CD4-positive, alpha-beta T cell treated with Interferon alpha-2 for 1 hour (primary cell): ENCODE measurements at regions not wholly inside any gene's neighbourhood (a gene's known extent, or its start where the extent isn't known, plus 50 kb on each side); places are given as distances from the start of the nearest gene placed in this dataset.

Experiments
- DNase-seq, 2 donors: peaks; one replicate each; pipeline ENCODE4 v3.0.0-alpha.2; 2020 to 2022

DNA sequence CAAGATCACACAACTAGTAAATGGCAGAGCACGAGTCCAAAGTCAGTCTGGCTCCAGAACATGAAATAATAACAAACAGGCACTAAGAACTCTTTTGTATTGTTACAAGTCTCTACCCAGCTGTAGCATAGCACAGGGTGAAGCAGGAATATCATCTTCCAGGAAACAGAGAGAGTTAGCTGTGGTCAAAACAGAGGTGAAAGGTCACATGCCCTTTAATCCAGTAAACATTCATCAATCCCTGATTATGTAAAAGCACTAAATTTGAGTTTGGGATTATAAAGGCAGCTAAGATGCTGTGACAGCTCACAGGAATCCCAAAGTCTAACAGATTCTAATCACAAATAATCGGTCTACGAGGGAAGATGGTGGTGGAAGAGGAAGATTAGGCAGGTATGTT is 133.0 kb upstream of the ASTN2 start:
- DNase-seq, result no peak

DNA sequence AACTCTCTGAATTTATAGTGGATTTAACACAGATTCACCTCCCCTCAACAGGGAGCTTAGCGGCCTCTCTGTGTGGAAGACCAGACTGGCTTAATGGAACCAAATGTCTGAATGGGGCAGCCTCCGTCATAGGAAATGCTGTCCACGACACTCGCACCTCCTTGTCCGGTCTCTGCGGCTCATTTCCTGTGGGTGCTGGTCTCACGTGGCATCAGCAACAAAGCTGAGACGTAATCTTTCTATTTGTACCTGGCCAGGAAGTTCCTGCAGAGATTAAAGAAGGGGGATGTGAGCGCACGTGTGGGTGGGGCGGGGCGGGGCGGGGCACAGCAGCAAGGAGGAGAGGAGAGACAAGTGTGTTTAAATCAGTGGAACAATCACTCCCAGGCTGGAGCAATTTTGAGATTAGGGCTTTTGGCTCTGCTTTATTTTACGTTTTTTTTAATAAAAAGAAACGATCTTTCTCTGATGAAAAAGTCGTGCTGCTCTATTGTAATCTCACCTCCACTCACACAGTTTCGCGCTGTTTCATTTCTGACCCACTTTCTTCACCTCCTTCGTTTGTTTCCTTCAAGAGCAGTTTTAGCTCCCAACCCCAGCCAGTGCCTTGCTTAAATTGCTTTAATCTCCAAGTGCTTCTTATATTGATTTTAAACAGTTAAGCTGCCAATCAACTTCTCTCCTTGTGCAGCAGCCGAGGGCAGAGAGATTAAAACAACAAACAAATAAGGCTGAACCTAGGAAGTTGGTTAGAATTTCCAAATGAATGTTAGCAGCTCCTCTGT is 132.2 kb upstream of the ASTN2 start:
- peak; percentile 1 to 31 for DNase-seq

DNA sequence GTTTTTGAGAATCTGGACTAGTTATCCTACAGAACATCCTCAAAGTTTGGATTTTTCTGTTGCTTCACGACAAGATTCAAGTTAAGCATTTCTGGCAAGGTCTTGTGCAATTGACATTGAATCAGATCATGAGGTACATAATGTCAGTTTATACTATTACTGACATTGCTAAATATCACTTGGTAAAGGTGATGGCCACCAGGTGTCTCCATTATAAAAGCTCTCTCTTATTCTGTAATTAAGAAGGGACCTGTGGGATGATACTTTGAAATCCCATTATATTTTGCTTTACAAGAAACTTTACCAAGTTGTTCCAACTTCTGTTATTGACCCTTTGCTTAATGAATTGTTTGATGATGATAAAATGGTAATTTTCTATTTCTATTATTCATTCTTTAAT is 131.0 kb upstream of the ASTN2 start:
- DNase-seq, result no peak

DNA sequence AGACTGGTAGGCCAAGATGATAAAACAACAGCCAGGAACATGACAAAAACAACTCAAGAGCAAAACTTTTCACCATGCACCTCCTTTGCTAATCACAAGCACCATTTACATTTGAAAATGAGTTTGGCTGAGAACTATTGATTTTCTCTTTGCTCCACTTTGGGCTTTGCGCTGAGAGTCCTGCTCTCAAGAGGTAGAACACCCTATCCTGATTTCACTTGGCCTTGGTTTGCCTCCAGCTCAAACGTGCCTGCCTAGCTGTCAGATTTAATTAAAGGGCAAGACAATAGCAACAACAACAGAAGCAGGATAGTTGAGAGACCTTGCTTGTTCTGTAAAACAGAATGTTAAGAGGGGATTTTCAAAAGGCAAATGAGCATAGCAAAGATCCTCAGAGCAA is 128.2 kb upstream of the ASTN2 start:
- DNase-seq, result no peak

DNA sequence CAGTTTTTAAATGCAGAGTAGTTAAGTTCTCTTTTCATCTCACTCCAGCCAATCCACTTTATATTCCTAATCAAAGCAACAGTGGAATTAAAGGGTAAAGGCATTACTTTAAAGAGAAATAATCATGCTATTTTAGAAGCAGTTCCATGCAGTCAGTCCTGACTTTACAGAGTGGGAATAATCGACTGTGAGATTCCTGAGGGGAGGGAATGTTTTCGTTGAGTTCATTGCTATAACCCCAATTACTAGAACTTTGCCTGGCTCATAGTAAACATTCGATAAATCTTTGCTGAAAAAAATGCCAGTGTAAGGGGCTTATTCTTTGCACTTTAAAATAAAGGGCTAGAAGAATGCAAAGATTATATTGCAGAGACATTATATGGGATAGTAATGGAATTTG is 127.2 kb upstream of the ASTN2 start:
- DNase-seq, result no peak

DNA sequence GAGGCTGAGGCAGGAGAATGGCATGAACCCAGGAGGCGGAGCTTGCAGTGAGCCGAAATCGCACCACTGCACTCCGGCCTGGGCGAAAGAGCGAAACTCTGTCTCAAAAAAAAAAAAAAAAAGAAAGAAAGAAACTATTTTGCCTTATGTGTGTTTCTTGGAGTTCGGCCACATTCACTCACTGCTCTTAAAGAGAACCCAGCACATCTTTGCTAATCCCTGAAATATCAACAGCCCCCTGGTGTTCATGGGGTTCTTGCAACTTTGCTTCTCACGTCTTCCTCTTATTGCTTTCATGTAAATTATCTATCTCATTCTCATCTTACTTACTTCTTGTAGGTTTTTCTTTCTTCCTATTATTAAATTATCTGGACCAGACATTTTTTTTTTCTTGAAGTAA is 126.3 kb upstream of the ASTN2 start:
- DNase-seq, result no peak

DNA sequence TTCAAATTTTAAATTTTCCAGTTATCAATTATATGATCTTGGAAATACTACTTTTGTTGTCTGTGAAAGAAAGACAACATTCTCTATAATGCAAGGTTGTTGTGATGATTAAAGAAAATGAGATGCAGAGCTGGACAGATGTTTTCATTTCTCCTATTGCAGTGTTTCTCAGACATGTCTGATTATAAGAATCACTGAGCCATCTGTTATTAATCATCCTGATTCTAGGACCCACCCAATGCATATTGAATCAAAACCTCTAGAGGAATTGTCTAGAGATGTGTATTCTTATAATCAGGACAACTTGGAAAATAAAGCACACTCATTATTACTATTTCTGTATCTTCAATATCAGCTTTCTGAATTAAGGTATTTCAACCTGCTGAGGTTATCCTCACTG is 121.1 kb upstream of the ASTN2 start:
- no peak for DNase-seq

DNA sequence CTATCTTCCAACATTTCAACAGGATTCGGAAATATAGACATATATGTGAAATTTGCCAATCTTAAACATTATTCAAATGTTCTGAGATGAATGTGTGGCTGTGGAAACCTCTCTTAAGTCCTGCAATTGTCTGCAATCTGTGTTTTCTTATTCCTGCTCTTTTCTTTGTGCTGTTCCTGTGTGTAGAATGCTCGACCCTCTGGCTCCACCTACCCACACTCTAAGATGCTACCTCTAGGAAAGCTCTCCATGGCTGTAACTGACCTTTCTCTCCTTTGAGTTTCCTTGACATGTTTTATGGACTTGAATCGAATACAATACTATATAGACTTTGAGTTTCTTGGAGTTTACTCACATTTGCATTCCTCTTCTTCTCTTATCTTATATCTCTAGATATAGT is 120.6 kb upstream of the ASTN2 start:
- DNase-seq, result no peak

DNA sequence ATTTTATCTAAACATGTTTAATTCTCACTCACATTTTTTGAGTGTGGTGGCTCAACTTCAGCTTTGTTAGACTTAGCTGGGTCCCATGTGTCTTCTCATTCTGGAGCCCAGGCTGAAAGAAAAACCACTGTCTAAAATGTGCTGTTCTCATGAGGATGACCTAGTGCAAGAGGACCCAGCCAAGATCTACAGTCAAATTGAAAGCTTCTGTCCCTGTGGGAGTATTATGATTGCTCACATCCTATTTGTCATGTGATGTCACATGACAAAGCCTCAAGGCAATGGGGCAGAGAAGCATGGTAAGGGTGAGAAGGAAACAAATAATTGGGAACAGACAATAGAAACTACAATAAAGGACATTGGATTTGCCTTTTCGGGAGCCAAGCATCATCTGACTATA is 113.4 kb upstream of the ASTN2 start:
- no peak for DNase-seq

DNA sequence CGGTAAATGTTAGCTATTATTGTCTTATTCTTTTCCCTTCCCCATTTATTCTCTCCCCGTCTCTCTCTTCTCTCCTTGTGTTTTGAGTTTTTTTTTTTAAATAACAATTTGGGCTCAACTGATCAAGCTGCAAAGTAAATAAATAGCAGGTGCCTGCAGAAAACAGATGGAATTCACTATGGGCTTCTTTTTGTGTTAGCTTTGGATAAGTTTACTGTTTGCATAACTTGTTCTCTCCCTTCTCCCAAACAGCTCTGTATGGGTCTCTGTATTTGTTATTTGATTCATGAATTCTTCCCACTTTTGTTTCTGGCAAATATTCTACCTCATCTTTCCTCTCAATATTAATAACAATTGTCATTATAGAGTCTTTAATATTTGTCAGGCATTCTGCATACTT is 111.8 kb upstream of the ASTN2 start:
- DNase-seq, result no peak

DNA sequence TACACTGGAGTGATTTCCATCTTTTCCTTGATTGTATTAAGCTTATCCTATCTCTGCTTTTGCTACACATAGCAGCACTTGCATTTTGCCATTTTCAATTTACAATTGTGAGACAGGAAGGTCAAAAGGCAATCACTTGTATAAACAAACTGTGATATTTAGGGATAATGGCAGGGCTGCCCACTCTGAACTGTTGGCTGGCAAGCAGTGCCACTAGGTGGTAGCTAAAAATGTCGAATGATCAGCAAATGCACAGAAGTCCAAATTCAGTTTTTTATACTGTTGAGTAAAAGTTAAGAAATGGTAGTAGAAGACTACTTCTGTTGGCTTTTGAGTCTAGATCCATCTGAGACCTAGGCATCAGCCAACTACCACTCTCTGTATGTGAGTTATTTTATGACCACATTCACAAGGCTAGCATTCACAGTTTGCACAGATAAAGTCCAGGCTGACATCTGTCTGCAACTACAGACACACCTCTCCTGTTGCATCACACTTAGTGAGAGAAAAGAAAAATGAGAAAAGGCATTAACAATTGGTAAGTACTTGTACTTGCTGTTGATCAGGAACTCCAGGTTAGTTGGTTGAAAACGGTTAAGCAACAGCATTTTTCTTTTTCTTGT is 108.8 kb upstream of the ASTN2 start:
- DNase-seq, result no peak

DNA sequence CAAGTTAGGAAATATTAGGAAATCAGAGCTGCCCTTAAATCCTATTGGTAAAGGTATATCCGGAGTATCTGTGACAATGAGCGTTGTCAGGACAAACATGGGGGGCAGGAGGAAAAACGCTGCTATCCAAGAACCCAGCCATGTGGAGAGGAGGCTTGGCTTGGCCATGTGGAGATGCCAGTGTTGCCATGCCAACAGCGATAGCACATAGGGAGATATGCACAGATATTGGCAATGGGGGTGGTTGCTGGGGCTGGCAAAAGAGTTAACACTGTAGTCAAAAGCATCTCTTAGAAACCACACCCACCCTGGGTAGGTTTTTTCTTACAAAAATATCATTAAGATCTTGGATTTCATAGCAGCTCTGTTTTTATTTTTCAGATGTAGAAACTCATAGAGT is 106.4 kb upstream of the ASTN2 start:
- no peak for DNase-seq

DNA sequence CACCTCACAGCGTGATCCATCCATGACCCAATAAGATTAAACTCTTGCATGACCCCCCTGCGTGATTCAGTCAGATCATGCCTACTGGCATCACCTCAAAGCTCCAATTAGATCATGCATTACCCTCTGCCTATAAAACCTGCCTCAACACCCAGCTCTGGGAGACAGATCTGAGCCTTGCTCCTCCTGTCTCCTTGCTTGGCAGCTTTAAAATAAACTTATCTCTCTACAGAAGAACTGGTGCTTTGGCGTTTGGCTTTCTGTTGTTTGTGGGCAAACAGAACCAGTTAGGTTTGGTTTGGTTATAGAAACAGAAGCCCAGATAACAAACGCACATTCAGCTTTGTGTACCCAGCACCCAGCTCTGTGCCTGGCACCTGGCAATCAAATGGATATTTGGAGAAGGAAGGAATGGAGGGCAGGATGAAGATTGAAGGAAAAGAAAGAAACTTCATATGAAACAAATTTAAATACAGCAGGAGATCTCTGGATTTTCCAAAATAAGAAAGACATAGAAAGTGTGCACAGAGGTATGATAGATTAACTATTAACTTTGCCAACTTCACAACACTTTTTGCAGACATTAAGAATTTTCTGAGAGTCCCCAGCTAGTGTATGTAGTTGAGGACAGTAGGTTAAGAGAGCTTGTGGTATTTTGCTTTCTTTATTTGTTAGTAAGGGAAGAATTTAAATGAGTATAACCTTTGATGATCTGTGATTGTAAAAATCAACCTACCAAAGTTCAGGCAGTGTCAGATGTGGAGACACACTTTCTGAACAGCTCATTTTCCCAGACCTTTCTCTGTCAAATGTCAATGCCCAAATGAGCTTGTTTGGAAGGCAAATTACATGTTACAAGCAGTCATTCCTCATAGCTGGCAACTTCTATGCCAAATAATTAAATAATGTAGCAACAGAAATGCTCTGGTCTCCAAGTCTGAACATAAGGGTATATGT is 102.1 kb upstream of the ASTN2 start:
- DNase-seq, result no peak

DNA sequence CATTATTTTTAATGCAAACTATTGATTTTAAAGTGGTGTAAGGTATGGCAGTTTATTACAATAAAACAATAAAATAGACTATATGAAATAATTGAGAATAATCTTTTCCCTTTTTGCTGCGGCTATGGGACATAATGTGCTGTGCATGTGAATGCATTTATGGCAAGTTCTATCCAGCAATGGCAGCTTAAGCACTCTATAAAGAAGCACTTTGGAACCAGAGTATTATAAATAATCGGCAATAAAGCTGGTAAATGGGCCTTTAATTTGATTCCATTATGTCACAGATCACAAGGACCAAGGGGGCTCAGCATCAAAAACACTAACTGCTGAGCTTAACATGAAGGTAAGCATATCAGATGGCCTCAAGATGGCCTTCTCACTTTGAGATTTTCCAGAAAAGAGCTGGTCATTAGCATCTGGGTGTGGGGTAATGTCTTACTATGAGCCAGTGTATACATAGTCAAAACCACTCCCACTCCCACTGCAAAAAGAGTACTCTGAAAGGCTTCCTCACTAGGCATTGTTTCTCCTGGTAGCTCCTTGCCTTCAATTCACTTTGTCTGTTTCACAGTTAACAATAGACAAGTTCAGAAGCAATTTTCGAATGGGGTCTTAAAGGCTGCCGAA is 97.1 kb upstream of the ASTN2 start:
- DNase-seq, result no peak

DNA sequence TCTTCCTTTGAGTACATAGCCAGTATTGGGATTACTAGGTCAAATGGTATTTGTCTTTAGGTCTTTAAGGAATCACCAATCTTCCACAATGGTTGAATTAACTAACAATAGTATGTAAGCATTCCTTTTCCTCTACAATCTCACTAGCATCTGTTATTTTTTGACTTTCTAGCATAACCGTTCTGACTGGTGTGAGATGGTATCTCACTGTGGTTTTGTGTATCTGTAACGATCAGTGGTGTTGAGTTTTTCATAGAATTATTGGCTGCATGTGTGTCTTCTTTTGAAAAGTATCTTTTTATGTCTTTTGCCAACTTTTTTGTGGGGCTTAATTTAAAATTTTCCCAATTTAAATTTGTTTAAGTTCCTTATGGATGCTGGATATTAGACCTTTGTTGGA is 81.5 kb upstream of the ASTN2 start:
- DNase-seq, result no peak

DNA sequence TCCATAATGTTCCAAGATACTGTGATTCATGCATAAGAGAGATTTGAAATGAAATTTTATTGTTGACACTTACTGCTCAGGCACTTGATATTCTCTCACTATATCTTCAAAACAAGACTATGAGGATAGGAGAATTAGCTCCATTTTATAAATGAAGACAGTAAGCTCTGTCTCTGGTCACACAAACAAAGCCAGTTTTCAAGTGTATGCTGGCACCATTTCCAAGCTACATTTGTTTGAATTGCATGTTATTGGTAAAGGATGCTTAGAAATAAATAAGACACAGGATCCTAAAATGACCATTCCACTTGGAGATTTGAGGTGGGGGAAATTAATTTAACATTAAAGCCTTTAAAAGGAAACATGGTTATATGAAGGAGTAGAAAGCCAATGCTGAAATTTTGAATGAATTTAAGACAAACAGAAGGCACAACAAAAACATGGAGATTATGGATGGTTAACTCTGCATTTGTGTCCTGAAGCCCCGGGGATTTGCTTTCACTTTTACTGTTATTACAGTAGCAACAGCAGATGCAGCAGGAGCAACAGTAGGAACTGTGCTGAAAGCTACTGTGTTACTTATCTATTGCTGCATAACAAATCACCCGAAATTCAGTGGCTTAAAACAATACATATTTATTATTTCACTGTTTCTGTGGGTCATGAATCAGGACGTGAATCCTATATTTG is 79.7 kb upstream of the ASTN2 start:
- DNase-seq, result no peak

DNA sequence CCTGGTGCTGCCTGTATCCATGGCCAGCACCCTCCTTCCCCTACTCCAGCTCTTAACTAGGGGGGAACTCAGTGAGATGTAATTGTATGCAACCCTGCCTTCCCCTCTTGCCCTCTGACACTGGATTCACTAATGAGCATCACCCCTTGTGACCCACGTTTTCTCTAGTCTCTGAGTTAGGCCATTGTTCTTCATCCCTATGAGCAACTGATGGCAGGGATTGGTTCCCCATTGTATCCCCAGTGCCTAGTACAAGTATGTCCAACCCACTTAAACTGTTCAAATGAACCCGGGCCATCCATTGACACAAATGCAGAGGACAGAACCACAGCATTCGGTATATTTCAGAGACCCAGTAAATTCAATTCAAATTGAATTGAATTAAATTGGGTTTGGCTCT is 77.6 kb upstream of the ASTN2 start:
- no peak for DNase-seq

DNA sequence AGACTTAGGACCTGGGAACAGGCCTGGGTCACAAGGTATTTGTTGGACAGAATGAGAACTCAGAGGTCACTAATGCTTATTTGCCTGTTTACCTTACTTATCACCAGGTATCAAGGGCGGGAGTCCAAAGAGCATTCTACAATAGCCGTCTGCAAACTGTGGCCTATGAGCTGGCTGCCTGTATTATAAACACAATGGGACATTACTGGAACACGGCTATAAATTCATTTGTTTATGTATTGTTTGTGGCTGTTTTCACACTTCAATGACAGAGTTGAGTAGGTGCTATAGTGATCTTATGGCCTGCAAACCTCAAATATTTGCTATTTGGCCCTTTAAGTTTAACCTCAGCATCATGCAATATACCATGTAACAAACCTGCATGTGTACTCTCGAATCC is 76.6 kb upstream of the ASTN2 start:
- DNase-seq, result no peak

DNA sequence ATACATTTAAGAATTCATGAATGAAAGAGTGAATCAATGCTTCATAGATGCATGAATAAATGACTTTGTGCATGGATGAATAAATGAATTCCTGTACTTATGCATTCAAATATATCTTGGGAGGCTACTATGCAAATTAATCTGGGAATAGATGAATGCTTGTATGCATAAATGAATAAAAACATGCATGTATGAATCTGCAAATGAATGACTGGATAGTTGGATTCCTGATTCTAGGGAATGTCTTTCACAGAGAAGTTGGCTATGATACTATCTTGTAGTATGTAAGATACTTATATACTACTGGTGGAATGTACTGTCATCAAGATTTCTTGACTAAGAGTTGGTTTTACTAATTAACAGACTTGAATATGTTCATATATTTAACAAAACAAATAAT is 75.3 kb upstream of the ASTN2 start:
- no peak for DNase-seq

DNA sequence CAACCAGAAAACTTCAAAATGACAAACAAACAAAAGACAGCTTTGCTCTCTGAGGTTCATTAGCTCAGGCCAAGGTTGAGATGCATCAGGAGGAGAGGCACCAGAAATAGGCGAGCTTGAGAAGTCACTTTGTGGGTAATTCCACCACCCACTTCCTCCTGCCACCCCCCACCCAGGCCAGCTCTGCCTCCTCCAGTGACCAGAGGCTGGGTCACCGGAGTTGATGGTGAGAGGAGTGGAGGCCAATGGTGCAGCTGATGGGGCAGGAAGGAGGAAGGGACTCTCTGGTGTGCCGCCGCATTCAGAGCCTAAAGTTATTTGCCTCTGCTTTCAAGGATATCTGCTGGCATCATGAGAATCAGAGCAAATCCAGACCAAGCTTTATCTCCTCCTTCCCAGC is 73.8 kb upstream of the ASTN2 start:
- DNase-seq, result no peak

DNA sequence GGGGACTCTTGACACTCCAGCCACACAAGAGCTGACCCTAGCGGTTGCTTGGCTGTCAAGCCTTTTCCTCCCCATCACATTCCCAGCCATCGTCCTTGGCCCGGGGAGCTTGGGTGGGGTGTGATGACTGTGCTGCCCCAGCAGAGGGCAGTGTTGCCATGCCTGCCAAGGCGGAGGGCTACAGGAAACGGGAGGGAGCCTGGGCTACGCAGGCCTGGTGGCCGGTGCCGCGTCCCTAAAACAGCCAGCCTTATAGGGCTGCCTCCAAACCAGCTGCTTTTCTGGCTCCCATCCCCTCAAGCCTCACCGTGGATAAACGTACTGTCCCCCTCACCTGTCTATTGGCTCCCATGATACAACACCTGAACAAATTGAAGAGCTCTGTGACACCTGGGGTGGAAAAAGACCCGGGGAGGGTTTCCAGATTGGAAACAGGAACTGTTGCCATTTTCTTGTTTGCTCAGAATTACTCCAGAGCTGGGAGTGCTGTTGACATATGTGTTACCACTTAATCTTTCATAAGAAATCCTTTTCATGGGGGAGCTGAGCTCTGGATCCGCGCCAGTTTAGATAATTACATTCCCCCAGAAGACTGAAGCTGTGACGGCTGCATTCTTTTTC is 72.8 kb upstream of the ASTN2 start:
- DNase-seq, result peak; percentile 4 to 24

DNA sequence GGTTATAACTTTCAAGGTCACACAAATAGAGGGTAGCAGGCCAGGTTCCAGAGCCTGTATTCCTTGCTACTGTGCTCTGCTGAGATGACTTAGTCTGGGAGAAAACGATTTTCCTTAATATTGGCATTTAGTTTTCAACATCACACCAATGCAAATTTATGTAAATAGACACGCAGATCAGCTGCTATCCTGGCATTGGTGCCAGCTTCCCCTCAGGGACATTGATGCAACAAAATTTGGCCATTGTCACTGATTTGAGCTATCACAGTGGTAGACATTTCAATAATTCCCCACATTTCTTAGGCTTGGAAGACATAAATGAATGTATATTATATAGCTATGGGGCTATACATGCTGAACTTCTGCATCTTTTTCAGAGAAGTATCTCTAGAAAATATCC is 71.6 kb upstream of the ASTN2 start:
- DNase-seq, result no peak
